22Rv1 (cell line): ENCODE measurements at regions not wholly inside any gene's neighbourhood (a gene's known extent, or its start where the extent isn't known, plus 50 kb on each side); places are given as distances from the start of the nearest gene placed in this dataset.

ENCODE experiments used
- ZFX ChIP-seq: fragments of 450-650 bp; IDR thresholded peaks from 2 replicates; pipeline ENCODE4 v1.6.1; 2017; ENCODE audit warnings: antibody characterized with exemption, borderline replicate concordance
- TF ChIP-seq, protein P1 (sequence below): fragments of 450-650 bp; IDR thresholded peaks from 2 replicates; pipeline ENCODE4 v1.5.1; 2017; ENCODE audit warnings: mild to moderate bottlenecking

DNA sequence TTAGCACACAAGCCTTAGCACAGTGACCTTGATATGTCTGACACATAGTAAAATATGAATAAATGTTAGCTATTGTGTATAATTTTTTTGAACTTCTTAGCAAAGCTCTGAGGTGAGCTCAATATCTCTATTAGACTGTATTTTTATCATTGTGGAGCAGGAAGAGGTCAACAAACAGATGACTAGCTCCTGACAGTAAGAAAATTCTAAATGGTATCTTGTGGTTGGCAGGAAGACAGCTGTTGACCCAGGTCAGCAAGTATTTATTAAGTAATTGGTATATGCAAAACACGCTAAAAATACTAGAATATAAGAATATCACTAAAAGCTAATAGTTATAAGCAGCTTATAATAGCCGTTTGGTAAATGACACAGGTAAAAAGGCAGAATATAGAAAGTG is 77.5 kb upstream of the MARCKS start:
- TF ChIP-seq, protein P1, sequence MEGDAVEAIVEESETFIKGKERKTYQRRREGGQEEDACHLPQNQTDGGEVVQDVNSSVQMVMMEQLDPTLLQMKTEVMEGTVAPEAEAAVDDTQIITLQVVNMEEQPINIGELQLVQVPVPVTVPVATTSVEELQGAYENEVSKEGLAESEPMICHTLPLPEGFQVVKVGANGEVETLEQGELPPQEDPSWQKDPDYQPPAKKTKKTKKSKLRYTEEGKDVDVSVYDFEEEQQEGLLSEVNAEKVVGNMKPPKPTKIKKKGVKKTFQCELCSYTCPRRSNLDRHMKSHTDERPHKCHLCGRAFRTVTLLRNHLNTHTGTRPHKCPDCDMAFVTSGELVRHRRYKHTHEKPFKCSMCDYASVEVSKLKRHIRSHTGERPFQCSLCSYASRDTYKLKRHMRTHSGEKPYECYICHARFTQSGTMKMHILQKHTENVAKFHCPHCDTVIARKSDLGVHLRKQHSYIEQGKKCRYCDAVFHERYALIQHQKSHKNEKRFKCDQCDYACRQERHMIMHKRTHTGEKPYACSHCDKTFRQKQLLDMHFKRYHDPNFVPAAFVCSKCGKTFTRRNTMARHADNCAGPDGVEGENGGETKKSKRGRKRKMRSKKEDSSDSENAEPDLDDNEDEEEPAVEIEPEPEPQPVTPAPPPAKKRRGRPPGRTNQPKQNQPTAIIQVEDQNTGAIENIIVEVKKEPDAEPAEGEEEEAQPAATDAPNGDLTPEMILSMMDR = no peak
- no peak for TF ChIP-seq ZFX
